GM21367 (cell line): ENCODE measurements at regions not wholly inside any gene's neighbourhood (a gene's known extent, or its start where the extent isn't known, plus 50 kb on each side); places are given as distances from the start of the nearest gene placed in this dataset.

Source experiments
- ATAC-seq: cut with Tn5 transposase; IDR thresholded peaks from one replicate; pipeline ENCODE4 v1.9.1; 2021; ENCODE audit not compliant: unreplicated experiment

DNA sequence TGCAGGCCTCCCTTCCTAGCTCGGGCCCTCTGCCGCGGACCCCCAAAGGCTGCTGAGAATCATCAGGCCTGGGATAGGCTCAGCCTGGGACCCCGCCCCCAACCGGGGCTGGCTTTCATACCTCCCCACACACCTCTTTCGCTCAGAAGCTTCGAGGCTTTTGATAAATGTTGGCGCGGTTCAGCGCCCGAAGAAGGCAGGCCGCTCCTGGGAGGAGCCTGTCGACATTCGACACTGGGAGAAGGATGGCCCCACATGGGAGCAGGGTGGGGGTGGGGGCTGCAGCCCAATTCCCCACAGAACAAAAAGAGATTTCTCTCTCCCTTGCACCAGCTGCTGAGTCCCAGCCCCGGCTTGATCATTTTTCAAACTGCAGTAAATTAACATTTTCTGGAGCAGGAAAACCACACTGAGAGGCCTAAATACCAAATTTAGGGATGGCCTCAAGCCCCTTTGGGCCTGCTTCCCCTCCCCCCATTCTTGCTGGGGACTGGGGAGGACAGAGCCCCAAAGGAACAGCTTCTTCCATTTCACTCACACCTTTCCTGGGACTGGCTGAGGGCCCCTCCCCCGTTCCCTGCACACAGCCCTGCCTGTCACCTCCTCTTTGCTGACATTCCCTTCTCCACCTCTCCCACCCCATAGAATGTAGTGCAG is 112.9 kb upstream of the PJA1 start:
- no peak for ATAC-seq

DNA sequence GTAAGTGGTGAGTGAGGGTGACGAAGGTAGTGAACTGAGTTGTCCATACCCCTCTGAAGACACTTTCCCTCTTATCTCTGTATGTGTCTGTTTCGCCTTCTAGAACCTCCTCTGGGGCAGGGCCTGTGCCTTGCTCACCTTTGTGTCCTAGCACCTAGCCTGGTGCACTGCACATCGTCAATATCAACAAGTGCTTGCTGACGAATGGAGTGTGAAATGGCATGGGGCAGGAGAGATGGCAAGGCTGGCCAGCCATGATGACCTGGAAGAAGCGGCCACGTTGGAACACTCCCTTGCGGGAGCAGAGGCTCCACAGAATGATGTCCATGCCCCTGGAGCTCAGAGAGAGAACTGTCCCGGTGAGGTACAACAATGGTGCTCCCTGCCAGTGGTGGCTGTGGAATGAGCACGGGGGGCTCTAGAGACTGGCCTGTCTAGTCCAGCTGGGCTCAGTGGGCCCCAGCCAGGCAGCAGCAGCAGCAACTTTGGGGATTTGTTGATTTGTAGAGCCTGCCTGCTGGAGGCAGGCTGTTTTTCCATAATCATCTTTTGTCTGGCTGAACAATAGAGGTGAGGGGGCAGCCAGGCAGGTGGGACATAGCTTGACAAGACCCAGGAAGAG is 112.2 kb upstream of the PJA1 start:
- ATAC-seq: no peak

DNA sequence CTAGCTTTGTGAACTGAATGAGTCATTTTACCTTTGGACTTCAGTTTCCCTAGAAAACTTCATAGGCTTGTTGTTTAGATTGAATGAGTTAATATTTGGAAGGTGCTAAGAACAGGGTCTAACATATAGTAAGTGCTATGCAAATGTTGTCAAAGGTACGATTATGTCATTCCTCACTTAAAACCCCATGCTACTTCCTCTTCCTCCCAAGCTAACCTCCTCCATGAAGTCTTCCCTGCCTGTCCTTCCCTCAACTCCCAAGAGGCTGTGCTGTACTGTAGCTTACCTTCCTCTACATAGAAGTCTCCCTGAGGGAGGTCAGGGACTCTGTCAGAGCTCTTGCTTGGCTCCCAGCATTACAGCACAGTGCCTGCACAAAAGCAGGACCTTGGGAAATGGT is 103.4 kb upstream of the PJA1 start:
- ATAC-seq: no peak

DNA sequence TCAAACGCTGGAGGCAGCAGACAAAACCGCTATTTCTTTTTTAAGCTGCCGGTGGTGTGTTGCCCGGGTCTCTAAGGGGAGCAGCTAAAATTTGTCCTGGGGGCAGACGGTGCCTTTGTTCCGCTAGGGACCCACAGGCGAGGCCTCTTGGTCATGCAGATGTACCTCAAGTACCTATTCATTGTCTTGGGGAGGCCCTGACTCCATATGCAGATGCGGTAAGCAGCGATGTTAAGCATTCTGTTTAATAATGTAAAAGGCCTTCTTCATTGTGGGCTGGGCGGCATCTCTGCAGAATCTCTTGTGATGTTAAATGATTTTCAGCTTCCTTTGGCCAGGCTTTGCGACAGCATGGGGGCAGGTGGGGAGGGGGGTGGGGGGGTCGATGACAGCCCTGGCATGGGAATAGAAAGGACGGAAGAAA is 98.9 kb upstream of the PJA1 start:
- ATAC-seq: no peak

DNA sequence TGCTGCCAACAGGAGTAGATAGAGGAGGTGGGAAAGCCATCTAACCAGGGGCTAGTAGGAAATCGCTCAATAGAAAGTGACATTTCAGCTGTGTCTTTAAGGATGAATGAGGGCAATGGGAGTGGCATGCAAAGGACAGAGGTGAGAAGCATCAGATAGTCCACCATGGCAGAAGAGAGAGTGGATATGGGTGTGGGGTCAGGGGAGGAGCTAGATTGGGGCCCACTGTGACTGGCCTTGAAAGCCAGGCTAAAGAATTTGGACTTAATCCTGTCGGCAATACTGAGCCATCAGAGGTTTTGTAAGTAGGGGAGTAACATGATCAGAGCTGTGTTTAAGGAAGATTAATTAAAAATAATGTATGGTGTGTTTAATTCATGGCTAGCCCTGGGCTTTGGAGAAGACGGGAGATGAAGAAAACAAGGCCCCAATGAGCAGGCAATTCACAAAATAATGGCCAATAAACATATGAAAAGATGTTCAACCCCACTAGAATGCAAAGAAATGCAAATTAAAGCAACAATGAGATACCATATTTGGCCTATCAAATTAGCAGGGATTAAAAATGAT is 98.1 kb upstream of the PJA1 start:
- ATAC-seq: no peak

DNA sequence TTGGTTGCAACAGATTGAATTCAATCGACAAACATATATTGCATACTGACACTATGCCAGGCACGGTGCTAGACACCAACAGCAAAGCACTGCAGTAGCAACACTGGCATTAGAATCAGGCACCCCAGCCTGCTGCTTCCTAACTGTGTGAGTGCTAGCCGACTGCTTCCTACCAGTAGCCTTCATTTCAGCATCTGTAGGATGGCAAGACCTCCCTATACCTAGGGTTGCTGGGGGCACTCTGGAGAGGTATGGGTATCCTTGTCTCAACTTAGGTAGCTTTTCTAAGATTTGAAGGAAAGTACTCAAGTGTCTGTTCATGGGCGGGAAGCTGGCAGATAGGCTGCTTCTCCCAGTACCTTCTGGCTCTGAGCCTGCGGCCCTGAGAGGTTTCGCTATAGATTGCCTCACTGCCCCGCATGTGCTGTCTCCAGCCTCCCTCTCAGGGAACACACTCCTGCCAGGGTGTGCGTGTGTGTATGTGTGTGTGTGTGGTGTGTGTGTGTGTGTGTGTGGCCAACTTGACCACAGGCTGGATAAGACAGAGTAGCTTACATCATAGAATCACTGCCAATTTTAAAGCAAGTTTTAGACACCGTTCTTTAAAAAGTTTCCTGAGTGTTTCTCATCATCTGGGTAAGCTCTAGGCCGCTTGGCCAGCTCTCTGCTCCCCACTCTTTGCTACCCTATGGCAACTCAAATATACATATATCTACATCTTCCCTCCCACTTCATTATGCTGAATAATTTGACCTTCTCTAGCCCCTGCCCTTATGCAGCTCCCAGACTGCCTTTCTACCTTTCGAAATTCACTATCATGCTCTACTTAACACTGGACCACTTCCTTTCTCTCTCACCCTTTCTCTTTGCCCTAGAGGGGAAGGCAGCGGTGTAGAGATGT is 97.0 kb upstream of the PJA1 start:
- ATAC-seq: no peak

DNA sequence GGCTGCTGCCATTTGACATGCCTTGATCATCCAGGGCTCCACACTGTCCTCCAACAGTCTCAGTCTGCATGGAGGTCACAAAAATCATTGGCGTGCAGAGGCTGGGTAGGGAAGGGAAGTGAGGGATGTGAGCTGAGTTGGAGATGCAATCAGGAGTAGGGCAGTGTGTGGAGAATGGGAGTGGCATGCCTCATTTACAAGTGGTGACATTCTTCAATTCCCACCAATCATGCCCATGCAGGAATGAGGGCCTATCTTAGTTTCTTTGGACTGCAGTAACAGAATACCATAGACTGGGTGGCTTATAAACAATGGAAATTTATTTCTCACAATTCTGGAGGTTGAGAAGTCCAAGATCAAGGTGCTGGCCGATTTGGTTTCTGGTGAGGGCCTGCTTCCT is 94.9 kb upstream of the PJA1 start:
- ATAC-seq: no peak

DNA sequence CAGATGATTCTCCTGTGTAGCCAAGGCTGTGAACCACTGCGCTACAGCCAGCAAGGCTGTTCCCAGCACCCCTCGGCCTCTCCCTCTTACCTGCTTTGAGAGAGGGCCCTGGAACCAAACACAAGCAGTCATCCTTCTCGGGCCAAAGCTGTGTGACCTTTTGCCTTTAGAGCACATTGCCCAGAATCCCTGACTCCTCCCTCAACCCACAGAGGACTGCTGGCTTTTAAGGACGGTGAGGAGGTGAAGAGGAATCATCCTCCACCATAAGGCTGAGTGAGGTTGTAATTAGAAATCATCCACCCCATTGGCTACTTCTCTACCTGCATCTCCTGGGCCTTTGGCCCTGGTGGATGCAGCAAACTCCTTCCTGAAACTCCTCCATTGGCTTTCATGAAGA is 93.6 kb upstream of the PJA1 start:
- ATAC-seq: no peak

DNA sequence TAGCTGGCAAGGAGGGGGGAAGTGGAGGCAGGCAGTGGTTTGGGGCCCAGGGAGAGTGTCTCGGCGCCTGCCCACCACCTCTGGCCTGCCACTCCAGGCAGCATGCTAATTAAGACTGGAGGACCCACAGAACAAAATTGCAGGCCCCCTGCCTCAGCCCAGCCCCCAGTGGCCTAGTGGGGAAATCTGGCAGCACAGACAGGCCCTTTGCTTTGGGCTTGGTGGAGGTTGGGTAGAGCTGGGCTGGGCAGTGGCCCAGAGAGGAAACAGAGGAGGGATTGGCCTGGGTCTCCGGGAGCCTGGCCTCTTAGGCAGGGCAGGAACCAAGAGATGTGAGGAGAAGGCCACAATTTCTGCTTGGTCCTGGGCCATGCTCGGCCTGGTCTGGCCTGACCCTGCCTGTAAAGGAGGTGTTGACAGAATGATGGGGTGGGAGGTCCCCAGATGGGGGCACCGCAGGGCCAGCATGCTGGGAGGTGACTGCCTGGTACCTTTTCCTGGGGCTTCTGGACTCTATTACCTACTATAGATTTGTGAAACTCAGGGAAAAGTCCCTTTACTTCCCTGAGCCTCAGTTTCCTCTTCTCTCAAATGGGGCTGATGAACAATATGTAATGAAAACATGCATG is 92.4 kb upstream of the PJA1 start:
- ATAC-seq: no peak

DNA sequence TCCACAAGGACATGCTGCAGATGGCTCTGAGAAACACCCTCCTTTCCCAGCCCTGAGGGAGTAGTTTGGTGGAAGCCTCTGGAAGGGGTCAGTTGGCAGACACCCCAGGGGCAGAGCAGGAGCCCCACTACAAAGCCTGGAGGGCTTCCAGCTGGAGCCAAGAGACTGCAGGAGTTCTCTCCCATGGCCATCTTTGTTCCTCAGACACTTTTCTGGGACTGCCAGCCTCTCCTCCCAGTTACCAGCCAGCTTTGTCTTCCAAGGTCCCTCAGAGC is 91.0 kb upstream of the PJA1 start:
- ATAC-seq: no peak

DNA sequence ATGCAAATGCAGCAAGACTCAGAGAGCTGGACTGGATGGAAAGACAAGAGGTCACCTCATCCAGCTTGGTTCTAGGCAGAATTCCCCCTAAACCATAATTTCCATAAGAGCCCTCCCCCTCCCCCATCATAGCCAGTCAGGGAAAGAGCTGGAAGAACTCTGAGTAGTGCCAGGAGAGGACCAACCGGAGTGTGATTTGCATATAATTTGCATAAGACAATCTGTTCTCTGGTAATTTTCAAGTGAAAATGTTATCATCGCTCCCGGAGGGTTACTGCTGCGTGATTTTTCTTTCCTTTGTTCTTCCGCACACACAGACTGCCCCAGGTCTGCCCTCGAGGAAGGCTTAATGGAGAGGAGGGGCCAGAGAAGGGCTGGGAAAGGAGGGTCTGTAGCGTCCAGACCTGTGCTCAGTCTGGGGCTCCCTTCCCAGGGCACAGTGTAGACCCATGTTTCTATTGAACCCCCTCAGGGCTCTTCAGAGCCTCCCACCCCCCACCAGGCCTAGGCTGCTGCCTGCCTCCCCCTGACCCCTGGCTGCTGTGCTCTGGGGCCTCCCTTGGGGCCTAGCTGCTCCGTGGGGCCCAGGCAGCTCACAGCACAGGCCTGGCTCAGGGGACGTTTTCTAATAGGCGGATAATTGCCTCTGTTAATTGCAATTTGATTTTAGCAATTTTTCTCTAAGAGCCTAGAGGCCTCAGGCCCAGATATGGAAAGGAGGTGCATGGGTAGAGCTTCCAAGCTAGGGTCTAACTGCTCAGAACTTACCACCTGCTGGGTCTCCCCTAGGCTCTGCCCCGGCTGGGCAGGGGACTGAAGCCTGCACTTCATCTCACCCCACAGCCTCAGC is 90.4 kb upstream of the PJA1 start:
- ATAC-seq: no peak

DNA sequence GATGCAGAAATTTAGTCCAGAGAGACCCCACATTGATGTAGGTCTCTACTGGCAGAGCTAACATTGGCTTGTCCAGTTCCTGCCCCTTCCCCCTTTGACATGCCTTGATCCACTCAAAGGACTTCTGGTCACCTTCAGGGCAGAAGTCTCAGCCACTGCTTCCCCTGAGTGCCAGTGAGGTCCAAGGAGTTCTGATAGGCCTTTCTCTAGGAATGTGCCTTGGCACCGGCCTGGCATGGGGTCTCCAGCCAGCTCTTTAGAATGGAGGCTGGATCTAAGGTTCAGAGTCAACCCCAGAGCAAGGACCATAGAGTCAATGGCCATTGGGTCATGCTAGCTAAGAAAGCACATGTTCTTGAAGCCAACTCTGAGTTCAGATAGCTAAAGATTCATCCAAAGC is 88.6 kb upstream of the PJA1 start:
- ATAC-seq: no peak

DNA sequence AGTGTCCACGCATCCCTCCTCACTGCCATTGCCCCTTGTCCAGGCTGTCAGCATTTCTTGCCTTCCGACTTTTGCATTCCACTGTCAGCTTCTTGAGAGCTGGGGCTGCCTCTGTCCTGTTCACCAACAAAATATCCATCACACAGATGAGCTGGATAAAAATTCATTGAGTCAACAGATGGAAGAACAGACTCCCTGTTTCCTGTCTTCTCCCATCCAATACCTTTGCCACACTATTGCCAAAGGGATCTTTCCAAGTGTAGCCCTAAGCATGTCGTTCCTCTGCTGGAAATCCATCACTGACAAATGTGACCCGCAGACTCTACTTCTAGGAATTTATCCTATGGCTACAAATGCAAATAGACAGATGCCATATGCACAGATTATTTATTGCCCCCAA is 78.0 kb upstream of the PJA1 start:
- ATAC-seq: no peak

DNA sequence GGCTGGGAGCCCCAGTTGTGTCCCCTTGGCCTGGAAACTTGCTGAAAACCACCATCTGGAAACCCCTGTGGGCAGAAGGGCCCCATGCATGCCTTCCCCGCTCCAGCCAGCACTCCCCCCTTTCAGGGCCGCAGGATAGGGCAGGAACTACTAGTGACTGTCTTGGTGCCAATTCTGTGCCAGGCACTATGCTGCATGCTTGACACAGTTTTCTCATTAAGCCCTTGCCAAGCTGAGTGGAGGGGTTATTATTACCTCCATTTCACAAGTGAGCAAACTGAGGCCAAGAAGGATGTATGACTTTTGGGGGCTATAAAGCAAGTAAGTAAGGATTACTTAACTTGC is 73.6 kb upstream of the PJA1 start:
- no peak for ATAC-seq

DNA sequence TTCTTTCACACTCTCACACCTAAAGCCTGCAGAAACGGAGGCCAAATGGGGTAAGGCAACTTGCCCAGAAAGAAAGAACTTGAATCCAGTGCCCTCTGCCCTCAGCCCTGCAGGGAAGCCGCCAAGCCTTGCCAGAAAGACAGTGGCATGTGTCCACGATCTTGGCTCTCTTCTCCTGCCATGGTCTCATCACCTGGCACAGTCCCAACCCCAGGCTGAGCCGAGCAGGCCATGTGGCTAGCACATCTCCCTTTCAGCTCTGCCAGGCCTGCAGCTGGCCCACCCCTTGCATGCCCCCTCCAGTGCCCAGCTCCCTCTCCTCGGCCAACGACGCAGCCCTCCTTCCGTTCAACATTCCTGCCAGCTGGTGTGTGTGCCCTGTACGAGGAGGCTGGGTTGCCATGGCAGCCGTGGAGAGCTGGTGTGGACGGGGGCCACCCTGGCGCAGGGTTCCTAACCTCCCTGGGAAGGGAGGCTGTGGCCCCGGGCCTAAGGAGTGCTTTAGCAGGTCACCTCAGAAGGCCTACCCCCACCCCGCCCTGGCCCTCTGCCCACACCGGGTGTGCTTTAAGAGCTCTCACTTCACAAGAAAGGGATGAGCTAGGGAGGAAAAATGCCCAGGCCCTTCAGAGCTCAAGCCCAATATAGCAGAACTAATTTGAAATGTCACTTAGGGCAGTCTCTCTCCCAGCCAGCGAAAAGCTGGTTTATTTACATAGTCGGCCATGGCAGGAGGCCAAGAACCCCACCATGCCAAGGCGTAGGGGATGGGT is 73.0 kb upstream of the PJA1 start:
- no peak for ATAC-seq

DNA sequence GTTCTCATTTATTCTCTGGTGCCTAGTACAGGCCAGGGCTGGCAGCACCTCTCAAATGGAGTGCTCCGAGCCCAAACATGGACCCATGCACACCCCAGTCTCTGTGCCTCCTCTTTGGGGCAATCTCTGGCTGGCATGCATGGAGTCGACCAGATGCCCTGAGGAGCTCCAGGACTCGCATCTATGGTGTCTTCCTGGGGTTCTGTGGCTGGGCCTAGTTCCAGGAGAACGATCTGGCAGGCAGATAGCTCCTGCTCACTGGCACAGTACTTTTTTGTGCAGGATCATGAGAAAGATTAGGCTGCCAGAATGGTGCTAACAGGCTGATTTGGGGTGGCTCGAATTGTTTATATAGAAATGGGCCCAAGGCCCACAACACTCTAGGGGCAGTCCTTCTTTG is 72.0 kb upstream of the PJA1 start:
- ATAC-seq: no peak

DNA sequence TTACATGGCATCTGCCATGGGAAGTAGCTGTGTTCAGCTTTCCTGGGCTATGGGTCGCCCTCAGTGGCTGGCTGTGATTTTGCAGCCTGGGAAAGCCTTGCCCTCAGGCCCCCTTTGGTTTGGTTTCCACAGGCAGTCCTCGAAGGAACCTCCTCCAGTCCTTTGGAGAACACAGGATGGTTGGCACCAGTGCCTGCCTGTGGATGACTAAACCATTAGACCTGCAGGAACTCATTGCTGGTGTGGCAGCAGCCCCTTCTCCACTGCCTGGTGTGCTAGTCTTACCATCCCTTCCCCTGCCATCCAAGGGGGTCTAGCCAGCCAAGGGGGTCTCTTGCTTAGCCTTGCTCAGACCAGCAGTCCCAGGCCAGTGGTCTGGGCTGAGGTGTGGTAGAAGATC is 71.4 kb upstream of the PJA1 start:
- no peak for ATAC-seq

DNA sequence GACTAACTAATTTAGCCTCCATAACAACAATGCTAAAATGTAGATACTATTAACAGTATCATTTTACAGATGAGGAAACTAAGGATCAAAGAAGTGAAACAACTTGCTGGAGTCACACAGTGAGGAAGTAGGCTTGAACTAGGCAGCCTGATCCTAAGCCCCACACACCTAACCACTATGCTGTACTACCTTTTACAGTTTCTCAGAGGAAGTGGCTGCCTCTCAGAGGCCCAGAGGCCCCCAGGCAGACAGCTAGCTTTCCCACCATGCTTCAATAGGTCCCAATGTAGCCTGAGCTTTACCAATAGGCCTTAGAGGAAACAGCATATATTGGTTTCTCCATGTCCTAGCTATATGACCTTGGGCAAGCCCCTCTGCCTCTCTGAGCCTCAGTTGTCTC is 69.4 kb upstream of the PJA1 start:
- ATAC-seq: no peak

DNA sequence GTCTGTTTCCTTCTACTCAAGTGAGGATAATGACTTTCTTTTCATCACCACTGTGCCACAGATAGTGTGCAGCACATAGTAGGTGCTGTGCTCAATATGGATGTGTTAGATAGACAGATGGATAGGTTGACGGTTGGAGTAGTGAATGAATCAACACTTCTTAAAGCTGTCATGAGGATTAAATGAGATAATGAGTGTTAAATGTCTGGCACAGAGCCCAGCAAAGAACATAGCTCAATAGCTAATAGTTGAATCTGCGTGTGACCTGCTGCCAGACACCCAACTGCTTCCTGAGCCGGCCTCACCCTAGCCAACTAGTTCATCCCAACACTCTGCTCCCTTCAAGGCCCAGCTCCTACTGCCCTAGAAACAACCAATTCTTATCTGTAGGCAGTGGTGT is 67.7 kb upstream of the PJA1 start:
- no peak for ATAC-seq

DNA sequence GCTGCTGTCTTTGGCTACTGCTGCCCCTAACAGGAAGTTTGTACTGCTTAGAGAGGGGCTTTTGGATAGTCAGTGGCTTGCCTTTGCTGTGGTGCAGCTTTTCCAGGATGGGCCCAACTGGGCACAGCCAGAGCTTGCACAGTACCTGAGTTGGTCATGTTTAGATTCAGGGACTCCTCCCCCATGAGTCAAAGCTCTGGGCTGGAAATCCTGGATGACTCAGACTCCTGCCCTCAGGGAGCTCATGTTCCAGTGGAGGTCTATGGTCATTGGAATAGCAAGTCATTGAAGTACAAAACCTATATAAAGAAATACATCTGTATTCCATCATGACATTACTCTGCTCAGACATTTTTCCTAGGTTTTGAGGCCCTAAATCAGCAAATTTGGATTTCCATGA is 66.7 kb upstream of the PJA1 start:
- ATAC-seq: no peak
